Ishikawa (cell line): ENCODE measurements at regions not wholly inside any gene's neighbourhood (a gene's known extent, or its start where the extent isn't known, plus 50 kb on each side); places are given as distances from the start of the nearest gene placed in this dataset.

ENCODE experiments used
- CEBPB ChIP-seq: IDR thresholded peaks from 2 replicates; pipeline ENCODE4 v1.6.1; 2012
- CREB1 ChIP-seq: IDR thresholded peaks from 2 replicates; pipeline ENCODE4 v1.6.1; 2012; ENCODE audit warnings: low read depth
- EGR1 ChIP-seq: IDR thresholded peaks from 2 replicates; pipeline ENCODE4 v1.6.1; 2012
- EP300 ChIP-seq: IDR thresholded peaks from 2 replicates; pipeline ENCODE4 v1.6.1; 2012; ENCODE audit warnings: borderline replicate concordance
- FOXM1 ChIP-seq: IDR thresholded peaks from 2 replicates; pipeline ENCODE4 v1.6.1; 2012; ENCODE audit warnings: low read depth, borderline replicate concordance
- NFIC ChIP-seq: IDR thresholded peaks from 2 replicates; pipeline ENCODE4 v1.6.1; 2012
- RAD21 ChIP-seq: IDR thresholded peaks from 2 replicates; pipeline ENCODE4 v1.6.1; 2012; ENCODE audit warnings: low read depth
- TAF1 ChIP-seq: IDR thresholded peaks from 2 replicates; pipeline ENCODE4 v1.6.1; 2012; ENCODE audit warnings: low read depth, mild to moderate bottlenecking
- TCF12 ChIP-seq: IDR thresholded peaks from 2 replicates; pipeline ENCODE4 v1.6.1; 2012; ENCODE audit warnings: low read depth
- TEAD4 ChIP-seq: IDR thresholded peaks from 2 replicates; pipeline ENCODE4 v1.6.1; 2012
- USF1 ChIP-seq: IDR thresholded peaks from 2 replicates; pipeline ENCODE4 v1.6.1; 2012
- YY1 ChIP-seq: IDR thresholded peaks from 2 replicates; pipeline ENCODE4 v1.6.1; 2012; ENCODE audit warnings: low read depth
- ZBTB7A ChIP-seq: IDR thresholded peaks from 2 replicates; pipeline ENCODE4 v1.6.1; 2012; ENCODE audit warnings: low read depth
- TF ChIP-seq, protein P1 (sequence below): IDR thresholded peaks from 2 replicates; pipeline ENCODE4 v1.6.1; 2012; ENCODE audit warnings: low read depth, mild to moderate bottlenecking
- TF ChIP-seq, protein P2 (sequence below): IDR thresholded peaks from 2 replicates; pipeline ENCODE4 v1.6.1; 2012

- TF ChIP-seq TEAD4 (no peak), EP300 (no peak), NFIC (no peak), CREB1 (no peak), FOXM1 (no peak), RAD21 (no peak), USF1 (no peak)
- TF ChIP-seq, protein P1, sequence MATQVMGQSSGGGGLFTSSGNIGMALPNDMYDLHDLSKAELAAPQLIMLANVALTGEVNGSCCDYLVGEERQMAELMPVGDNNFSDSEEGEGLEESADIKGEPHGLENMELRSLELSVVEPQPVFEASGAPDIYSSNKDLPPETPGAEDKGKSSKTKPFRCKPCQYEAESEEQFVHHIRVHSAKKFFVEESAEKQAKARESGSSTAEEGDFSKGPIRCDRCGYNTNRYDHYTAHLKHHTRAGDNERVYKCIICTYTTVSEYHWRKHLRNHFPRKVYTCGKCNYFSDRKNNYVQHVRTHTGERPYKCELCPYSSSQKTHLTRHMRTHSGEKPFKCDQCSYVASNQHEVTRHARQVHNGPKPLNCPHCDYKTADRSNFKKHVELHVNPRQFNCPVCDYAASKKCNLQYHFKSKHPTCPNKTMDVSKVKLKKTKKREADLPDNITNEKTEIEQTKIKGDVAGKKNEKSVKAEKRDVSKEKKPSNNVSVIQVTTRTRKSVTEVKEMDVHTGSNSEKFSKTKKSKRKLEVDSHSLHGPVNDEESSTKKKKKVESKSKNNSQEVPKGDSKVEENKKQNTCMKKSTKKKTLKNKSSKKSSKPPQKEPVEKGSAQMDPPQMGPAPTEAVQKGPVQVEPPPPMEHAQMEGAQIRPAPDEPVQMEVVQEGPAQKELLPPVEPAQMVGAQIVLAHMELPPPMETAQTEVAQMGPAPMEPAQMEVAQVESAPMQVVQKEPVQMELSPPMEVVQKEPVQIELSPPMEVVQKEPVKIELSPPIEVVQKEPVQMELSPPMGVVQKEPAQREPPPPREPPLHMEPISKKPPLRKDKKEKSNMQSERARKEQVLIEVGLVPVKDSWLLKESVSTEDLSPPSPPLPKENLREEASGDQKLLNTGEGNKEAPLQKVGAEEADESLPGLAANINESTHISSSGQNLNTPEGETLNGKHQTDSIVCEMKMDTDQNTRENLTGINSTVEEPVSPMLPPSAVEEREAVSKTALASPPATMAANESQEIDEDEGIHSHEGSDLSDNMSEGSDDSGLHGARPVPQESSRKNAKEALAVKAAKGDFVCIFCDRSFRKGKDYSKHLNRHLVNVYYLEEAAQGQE = no peak
Measured at GRCh38 chr4:23648854-23649596, 240.8 kb downstream of the PPARGC1A start.

- TF ChIP-seq EGR1 (no peak), EP300 (no peak), TEAD4 (no peak), YY1 (no peak), TCF12 (no peak), NFIC (no peak), CREB1 (no peak), CEBPB (no peak), ZBTB7A (no peak), FOXM1 (no peak), RAD21 (no peak), TAF1 (no peak)
- TF ChIP-seq, protein P1 = no peak
Measured at GRCh38 chr4:23635468-23635867, 254.4 kb downstream of the PPARGC1A start.

- TF ChIP-seq TCF12 (no peak), CREB1 (no peak)
- TF ChIP-seq, protein P2, sequence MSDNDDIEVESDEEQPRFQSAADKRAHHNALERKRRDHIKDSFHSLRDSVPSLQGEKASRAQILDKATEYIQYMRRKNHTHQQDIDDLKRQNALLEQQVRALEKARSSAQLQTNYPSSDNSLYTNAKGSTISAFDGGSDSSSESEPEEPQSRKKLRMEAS = no peak
Measured at GRCh38 chr4:23631255-23631950, 258.4 kb downstream of the PPARGC1A start.

DNA sequence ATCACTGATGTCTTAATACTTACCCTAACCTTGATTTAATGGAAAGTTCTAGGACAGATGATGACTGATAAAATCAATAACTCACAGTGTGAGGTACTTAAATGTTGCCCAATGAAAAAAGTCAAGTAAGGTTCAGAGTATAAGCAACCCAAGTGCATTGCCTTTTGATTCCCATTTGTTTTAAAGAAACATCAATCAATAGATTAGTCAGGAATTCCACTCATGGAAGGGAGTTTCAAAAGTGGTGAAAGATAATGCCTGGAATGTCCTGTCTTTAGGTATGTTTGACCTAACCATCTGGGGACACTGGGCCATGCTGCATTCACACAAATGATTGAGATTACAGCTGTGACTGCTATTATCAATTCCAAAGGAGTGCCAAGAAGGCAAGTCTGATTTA is 259.7 kb downstream of the PPARGC1A start:
- no peak for TF ChIP-seq ZBTB7A
- no peak for TF ChIP-seq EP300
- no peak for TF ChIP-seq TEAD4
- TF ChIP-seq, protein P2 = no peak
- TF ChIP-seq NFIC = no peak
- no peak for TF ChIP-seq FOXM1
- no peak for TF ChIP-seq TCF12
- TF ChIP-seq TAF1 = no peak
- no peak for TF ChIP-seq CEBPB

GRCh38 chr4:23629421-23629820 is 260.4 kb downstream of the PPARGC1A start:
- TF ChIP-seq TAF1 (no peak), NFIC (no peak), EP300 (no peak), USF1 (no peak), CEBPB (no peak), RAD21 (no peak), EGR1 (no peak), TCF12 (no peak), YY1 (no peak), FOXM1 (no peak), CREB1 (no peak), ZBTB7A (no peak), TEAD4 (no peak)
- TF ChIP-seq, protein P2 = no peak
- TF ChIP-seq, protein P1 = no peak
